ENCODE measurements at regions not wholly inside any gene's neighbourhood (a gene's known extent, or its start where the extent isn't known, plus 50 kb on each side); places are given as distances from the start of the nearest gene placed in this dataset.

- Histone ChIP-seq H3K56ac (ENCODE audit: insufficient read length, low read depth, low read length) (no peak overlapping the region), H3K9me3 (ENCODE audit: control insufficient read depth, low read depth, low read length) (no peaks in the 10 kb centered on the region), H2BK12ac (ENCODE audit: insufficient read length, low read depth, low read length) (no peak overlapping the region), H3K4ac (ENCODE audit: low read depth, low read length) (no peak overlapping the region), H2AK5ac (ENCODE audit: insufficient read length, low read length) (no peak overlapping the region), H3K14ac (ENCODE audit: insufficient read depth, low read length) (no peak overlapping the region), H2AFZ (ENCODE audit: low read length) (no peak overlapping the region), H4K91ac (ENCODE audit: insufficient read length, low read depth, low read length) (no peak overlapping the region), H2BK15ac (ENCODE audit: low read depth, low read length) (no peak overlapping the region), H3K79me2 (ENCODE audit: insufficient read depth, low read length) (no peaks in the 10 kb centered on the region), H3K27ac (ENCODE audit: insufficient read length, low read depth, low read length) (no peak overlapping the region), H3K4me1 (ENCODE audit: insufficient read depth, low read length) (no peaks in the 10 kb centered on the region), H3K23me2 (ENCODE audit: insufficient read length, low read depth, low read length, poor library complexity, severe bottlenecking) (no peaks in the 10 kb centered on the region), H3K4me2 (ENCODE audit: insufficient read depth, insufficient read length, low read length) (no peak overlapping the region), H2BK20ac (ENCODE audit: low read depth, low read length, poor library complexity, severe bottlenecking) (no peak overlapping the region), H3K79me1 (ENCODE audit: insufficient read depth, low read depth, low read length, poor library complexity, severe bottlenecking) (no peaks in the 10 kb centered on the region), H4K8ac (replicated peaks; ENCODE audit: insufficient read length, low read depth, low read length) (no peak overlapping the region), H3K23ac (ENCODE audit: insufficient read length, low read depth, low read length) (no peak overlapping the region), H2BK5ac (ENCODE audit: insufficient read length, low read length) (no peak overlapping the region), H3K27me3 (ENCODE audit: insufficient read depth, low read length) (no peaks in the 10 kb centered on the region), H4K5ac (ENCODE audit: insufficient read length, low read depth, low read length) (no peak overlapping the region), H2BK120ac (ENCODE audit: low read depth, low read length, poor library complexity, severe bottlenecking) (no peak overlapping the region), H3K18ac (ENCODE audit: insufficient read length, low read depth, low read length) (no peak overlapping the region), H3T11ph (ENCODE audit: low read length) (no peak overlapping the region), H3K9ac (ENCODE audit: extremely low read depth, insufficient read length, low read length) (no peak overlapping the region), H4K20me1 (ENCODE audit: control insufficient read depth, insufficient read depth, insufficient read length) (no peaks in the 10 kb centered on the region)
- H3K27ac Mint-ChIP-seq, result no peak overlapping the region
- DNase-seq, result no peak
- WGBS (ENCODE audit: extremely low coverage, insufficient read length, low lambda C conversion rate), result no CpG with 5 or more reads among the region's 1 CpG
- H3K4me1 Mint-ChIP-seq, result no peaks in the 10 kb centered on the region
- H3K27me3 Mint-ChIP-seq (ENCODE audit: low read depth), result no peaks in the 10 kb centered on the region
- no peak for TF ChIP-seq CTCF (conservative IDR thresholded peaks at IDR 0.05)
- no peak overlapping the region for H3K4me3 Mint-ChIP-seq
- no peaks in the 10 kb centered on the region for H3K9me3 Mint-ChIP-seq
- H3K36me3 Mint-ChIP-seq (ENCODE audit: insufficient read depth in 1 of 3, low read depth in 3 of 3), result no peaks in the 10 kb centered on the region
Observed at GRCh38 chr6:85917522-85917921, 274.8 kb upstream of the SYNCRIP start.
